Thyroid gland (tissue), 4 donors: ENCODE measurements at regions not wholly inside any gene's neighbourhood (a gene's known extent, or its start where the extent isn't known, plus 50 kb on each side); places are given as distances from the start of the nearest gene placed in this dataset.

ENCODE experiments used
- POLR2A ChIP-seq, 2 donors: fragments of 450-650 bp; IDR thresholded peaks; one replicate each; pipeline ENCODE4 v1.6.1; 2017; ENCODE audit warnings: antibody characterized with exemption in 2 of 2, mild to moderate bottlenecking in 2 of 2, moderate library complexity in 1 of 2
- TF ChIP-seq, protein P1 (sequence below), 6 experiments: fragments of 200-600 bp in 3 of 6; fragments of 450-650 bp in 3 of 6; sonication (generic) in 3 of 6; IDR thresholded peaks; one replicate each; pipeline ENCODE4 v1.5.1; 2016 to 2019; ENCODE audit warnings: antibody characterized with exemption in 6 of 6, mild to moderate bottlenecking in 2 of 6, inconsistent platforms in 1 of 6, moderate library complexity in 1 of 6

DNA sequence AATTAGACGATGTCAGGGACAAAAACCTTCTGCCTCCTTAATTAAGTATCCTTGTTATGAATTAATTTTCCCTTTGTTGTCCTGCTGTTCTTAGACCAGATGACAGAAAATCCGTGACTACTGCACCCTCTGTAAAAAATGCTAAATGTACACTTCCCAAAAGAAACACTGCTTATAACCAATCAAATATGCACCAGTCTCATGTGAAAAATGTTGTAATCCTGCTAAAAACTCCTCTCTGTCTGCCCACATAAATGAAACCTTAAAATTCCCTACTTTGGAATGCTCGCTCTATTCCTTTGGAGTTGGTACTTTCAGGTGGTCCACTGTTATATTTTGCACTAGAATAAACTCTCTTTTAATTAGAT is 366.8 kb upstream of the CCDC179 start:
- TF ChIP-seq, protein P1, sequence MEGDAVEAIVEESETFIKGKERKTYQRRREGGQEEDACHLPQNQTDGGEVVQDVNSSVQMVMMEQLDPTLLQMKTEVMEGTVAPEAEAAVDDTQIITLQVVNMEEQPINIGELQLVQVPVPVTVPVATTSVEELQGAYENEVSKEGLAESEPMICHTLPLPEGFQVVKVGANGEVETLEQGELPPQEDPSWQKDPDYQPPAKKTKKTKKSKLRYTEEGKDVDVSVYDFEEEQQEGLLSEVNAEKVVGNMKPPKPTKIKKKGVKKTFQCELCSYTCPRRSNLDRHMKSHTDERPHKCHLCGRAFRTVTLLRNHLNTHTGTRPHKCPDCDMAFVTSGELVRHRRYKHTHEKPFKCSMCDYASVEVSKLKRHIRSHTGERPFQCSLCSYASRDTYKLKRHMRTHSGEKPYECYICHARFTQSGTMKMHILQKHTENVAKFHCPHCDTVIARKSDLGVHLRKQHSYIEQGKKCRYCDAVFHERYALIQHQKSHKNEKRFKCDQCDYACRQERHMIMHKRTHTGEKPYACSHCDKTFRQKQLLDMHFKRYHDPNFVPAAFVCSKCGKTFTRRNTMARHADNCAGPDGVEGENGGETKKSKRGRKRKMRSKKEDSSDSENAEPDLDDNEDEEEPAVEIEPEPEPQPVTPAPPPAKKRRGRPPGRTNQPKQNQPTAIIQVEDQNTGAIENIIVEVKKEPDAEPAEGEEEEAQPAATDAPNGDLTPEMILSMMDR (IDR thresholded peaks at IDR 0.05) = no peak
- TF ChIP-seq POLR2A (IDR thresholded peaks at IDR 0.05) = no peak
